PC-3 (cell line): ENCODE measurements at regions not wholly inside any gene's neighbourhood (a gene's known extent, or its start where the extent isn't known, plus 50 kb on each side); places are given as distances from the start of the nearest gene placed in this dataset.

Experiments used
- ATAC-seq: fragments of 200-7000 bp; cut with Tn5 transposase; 2 replicates; pipeline ENCODE4 v1.9.1; 2020; ENCODE audit warnings: mild to moderate bottlenecking, moderate library complexity
- BruUV-seq: library from RNA; stranded (reverse); fragments of 400-500 nt; replicated peaks from 2 replicates; lab custom pipeline; 2021; lab: Mats Ljungman, UMichigan
- CTCF ChIA-PET: fragments of 300-600 bp; sonication (Branson Sonifier 250); formaldehyde crosslinking; loops from one replicate; lab custom pipeline; 2022; ENCODE audit warnings: antibody characterized with exemption; lab: Charles Lee
- POLR2A ChIA-PET: fragments of 300-600 bp; sonication (Branson Sonifier 250); formaldehyde crosslinking; loops from one replicate; lab custom pipeline; 2022; ENCODE audit warnings: antibody characterized with exemption; ENCODE audit not compliant: unreplicated experiment; lab: Charles Lee
- DNase-seq: peaks from one replicate; pipeline ENCODE4 v3.0.0-alpha.2; 2015
- H2AFZ ChIP-seq: fragments of 300-600 bp; sonication (generic); 2 replicates; pipeline ENCODE4 v1.6.0; 2016; ENCODE audit warnings: antibody characterized with exemption, low read length
- H3F3A ChIP-seq: fragments of 300-600 bp; sonication (generic); one replicate; pipeline ENCODE4 v1.6.0; 2017; ENCODE audit warnings: antibody characterized with exemption, low read length, control low read depth, mild to moderate bottlenecking; ENCODE audit not compliant: unreplicated experiment
- H3K27ac ChIP-seq: fragments of 300-600 bp; sonication (generic); 2 replicates; pipeline ENCODE4 v1.5.1; 2016; ENCODE audit warnings: mild to moderate bottlenecking, low read length
- H3K27me3 ChIP-seq: fragments of 300-600 bp; sonication (generic); 2 replicates; pipeline ENCODE4 v1.6.1; 2016; ENCODE audit warnings: low read length, mixed read lengths
- H3K36me3 ChIP-seq: fragments of 300-600 bp; sonication (generic); 2 replicates; pipeline ENCODE4 v1.6.1; 2016; ENCODE audit warnings: low read depth, mixed run types, low read length, mixed read lengths
- H3K4me1 ChIP-seq: fragments of 300-600 bp; sonication (generic); 2 replicates; pipeline ENCODE4 v1.5.1; 2016; ENCODE audit warnings: low read length; ENCODE audit not compliant: insufficient read depth
- H3K4me2 ChIP-seq: fragments of 300-600 bp; sonication (generic); 2 replicates; pipeline ENCODE4 v1.6.0; 2016; ENCODE audit warnings: low read length
- H3K4me3 ChIP-seq: fragments of 300-600 bp; sonication (generic); 2 replicates; pipeline ENCODE4 v1.5.1; 2016; ENCODE audit warnings: mild to moderate bottlenecking, low read length, mixed read lengths
- H3K79me2 ChIP-seq: fragments of 300-600 bp; sonication (generic); 2 replicates; pipeline ENCODE4 v1.6.1; 2017; ENCODE audit warnings: low read length, mixed read lengths
- H3K9ac ChIP-seq: fragments of 300-600 bp; sonication (generic); 2 replicates; pipeline ENCODE4 v1.6.0; 2016; ENCODE audit warnings: mild to moderate bottlenecking, low read length
- H3K9me2 ChIP-seq: fragments of 300-600 bp; sonication (generic); replicated peaks from 2 replicates; pipeline ENCODE4 v1.6.1; 2016; ENCODE audit warnings: mixed run types, low read length, mixed read lengths
- H3K9me3 ChIP-seq: fragments of 300-600 bp; sonication (generic); 2 replicates; pipeline ENCODE4 v1.6.1; 2016; ENCODE audit warnings: low read length, mixed read lengths
- H4K20me1 ChIP-seq: fragments of 300-600 bp; sonication (generic); 2 replicates; pipeline ENCODE4 v1.6.1; 2016; ENCODE audit warnings: low read length, mixed read lengths
- EZH2 ChIP-seq: fragments of 300-600 bp; sonication (generic); IDR thresholded peaks from one replicate; pipeline ENCODE4 v1.6.1; 2017; ENCODE audit warnings: antibody characterized with exemption, mild to moderate bottlenecking, low read length; ENCODE audit not compliant: unreplicated experiment
- EZH2phosphoT487 ChIP-seq: fragments of 300-600 bp; sonication (generic); IDR thresholded peaks from 2 replicates; pipeline ENCODE4 v1.6.1; 2018; ENCODE audit warnings: mild to moderate bottlenecking, antibody characterized with exemption, low read length, borderline replicate concordance
- intact Hi-C: fragments of 100-400 bp; cut with micrococcal nuclease; formaldehyde crosslinking; loops from 2 replicates; pipeline ENCODE4 v1.9.0; 2023
- TF ChIP-seq, protein P1 (sequence below): fragments of 300-600 bp; sonication (generic); conservative IDR thresholded peaks from 2 replicates; pipeline ENCODE4 v1.5.1; 2017; ENCODE audit warnings: antibody characterized with exemption, low read depth, mild to moderate bottlenecking, low read length

DNA sequence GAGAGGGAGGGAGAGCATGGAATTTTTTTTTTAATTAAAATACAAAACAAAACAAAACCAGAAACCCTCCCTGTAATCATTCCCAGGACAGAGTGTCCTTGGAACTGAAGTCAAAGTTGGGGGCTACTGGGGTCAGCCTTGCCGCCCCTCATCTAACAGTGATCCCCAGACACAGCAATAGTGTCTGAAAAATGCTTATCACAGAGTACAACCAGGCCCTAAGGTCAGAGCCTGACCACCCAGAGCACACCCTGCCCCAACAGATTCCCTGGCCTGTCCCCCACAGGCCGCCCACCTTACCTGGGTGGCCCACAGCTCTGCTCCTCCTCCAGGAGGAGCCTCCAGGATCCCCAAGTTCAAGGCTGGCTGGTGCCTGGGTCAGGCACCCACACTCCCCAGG, 101.6 kb upstream of the LINGO1 start:
- Histone ChIP-seq H3K4me1 (no peaks in the 10 kb centered on the region), H3K9ac (no peak overlapping the region), H3K27me3 (peaks cover 81% of the 10 kb centered on the region), H3K79me2 (no peaks in the 10 kb centered on the region), H2AFZ (no peak overlapping the region), H3K4me3 (no peak overlapping the region), H3K27ac (no peak overlapping the region), H4K20me1 (no peaks in the 10 kb centered on the region), H3K4me2 (no peak overlapping the region), H3K9me3 (no peaks in the 10 kb centered on the region), H3F3A (no peaks in the 10 kb centered on the region), H3K9me2 (no peaks in the 10 kb centered on the region), H3K36me3 (no peaks in the 10 kb centered on the region)
- intact Hi-C loops: no loop called here
- TF ChIP-seq, protein P1, sequence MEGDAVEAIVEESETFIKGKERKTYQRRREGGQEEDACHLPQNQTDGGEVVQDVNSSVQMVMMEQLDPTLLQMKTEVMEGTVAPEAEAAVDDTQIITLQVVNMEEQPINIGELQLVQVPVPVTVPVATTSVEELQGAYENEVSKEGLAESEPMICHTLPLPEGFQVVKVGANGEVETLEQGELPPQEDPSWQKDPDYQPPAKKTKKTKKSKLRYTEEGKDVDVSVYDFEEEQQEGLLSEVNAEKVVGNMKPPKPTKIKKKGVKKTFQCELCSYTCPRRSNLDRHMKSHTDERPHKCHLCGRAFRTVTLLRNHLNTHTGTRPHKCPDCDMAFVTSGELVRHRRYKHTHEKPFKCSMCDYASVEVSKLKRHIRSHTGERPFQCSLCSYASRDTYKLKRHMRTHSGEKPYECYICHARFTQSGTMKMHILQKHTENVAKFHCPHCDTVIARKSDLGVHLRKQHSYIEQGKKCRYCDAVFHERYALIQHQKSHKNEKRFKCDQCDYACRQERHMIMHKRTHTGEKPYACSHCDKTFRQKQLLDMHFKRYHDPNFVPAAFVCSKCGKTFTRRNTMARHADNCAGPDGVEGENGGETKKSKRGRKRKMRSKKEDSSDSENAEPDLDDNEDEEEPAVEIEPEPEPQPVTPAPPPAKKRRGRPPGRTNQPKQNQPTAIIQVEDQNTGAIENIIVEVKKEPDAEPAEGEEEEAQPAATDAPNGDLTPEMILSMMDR: no peak
- no peak for TF ChIP-seq EZH2phosphoT487
- TF ChIP-seq EZH2: no peak
- BruUV-seq: no TSS peak
- ATAC-seq (no peak), DNase-seq (no peak)
- ChIA-PET CTCF (no interaction called here), POLR2A (no interaction called here)

DNA sequence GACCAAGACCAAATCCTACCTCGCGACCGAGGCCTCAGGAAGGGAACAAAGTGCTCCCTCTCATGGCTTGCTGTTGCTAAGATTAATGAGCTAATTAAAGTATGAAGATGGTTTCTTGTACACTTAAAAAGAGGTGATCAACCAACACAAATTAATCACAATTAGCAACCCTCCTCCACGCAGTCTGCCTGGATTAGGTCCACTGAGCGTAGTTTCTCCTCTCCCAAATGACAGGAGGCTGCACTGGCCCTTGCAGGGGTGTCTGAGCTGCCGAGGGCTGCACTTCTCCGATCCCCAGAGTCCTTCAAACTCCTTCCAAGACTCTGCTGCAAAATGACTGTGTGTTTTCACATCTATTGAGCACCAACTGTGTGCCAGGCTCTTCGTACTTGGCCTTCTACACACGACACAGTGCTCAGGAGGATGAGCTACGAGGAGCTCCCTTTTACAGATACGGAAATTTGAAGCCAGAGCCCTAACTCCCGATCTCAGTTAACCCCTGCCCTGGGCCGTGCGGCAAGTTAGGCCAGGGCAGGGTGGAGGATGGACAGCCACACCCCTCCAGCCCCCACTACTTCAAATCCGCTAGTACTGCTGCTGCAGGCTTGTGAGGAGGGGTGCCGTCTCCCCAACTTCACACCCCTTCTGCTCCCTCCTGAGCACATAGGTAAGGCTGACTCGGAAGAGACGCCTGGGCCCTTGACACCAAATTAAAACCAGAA, 101.0 kb upstream of the LINGO1 start:
- no peak for ATAC-seq
- CTCF ChIA-PET: no interaction called here

More for the DNA sequence above, 101.0 kb upstream of the LINGO1 start:
- H3K9me3 ChIP-seq: no peaks in the 10 kb centered on the region
- BruUV-seq: no TSS peak
- no peak overlapping the region for H3K27ac ChIP-seq
- no peaks in the 10 kb centered on the region for H3K79me2 ChIP-seq
- H4K20me1 ChIP-seq: no peaks in the 10 kb centered on the region
- POLR2A ChIA-PET: no interaction called here
- H3K27me3 ChIP-seq: peaks cover 87% of the 10 kb centered on the region
- H3F3A ChIP-seq: no peaks in the 10 kb centered on the region
- H3K4me1 ChIP-seq: no peaks in the 10 kb centered on the region
- no peak overlapping the region for H3K9ac ChIP-seq
- no peaks in the 10 kb centered on the region for H3K36me3 ChIP-seq
- no peak for DNase-seq
- H3K9me2 ChIP-seq: no peaks in the 10 kb centered on the region
- no peak overlapping the region for H2AFZ ChIP-seq
- TF ChIP-seq, protein P1: no peak
- no peak for TF ChIP-seq EZH2
- TF ChIP-seq EZH2phosphoT487: no peak
- intact Hi-C loops: no loop called here
- no peak overlapping the region for H3K4me3 ChIP-seq
- H3K4me2 ChIP-seq: no peak overlapping the region
